ENCODE measurements at regions not wholly inside any gene's neighbourhood (a gene's known extent, or its start where the extent isn't known, plus 50 kb on each side); places are given as distances from the start of the nearest gene placed in this dataset.

DNA sequence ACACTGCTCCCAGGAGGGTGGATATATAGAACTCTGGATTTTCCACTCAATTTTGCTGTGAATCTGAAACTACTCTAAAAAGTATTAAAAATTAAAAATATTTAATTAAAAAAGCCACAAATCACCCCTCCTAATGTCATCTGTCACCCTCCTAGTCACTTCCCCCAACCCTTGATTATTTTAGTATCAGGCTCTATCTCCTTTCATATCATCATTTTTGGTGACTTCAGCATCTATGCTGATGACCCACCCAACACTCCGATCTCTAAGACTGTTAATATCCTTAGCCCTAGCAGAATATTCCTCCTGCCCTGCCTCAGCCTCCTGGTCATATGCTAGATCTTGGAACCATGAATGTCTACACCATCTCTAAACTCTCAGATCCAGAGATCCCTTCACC, 128.3 kb upstream of the SLC1A4 start:
- no peaks in the 10 kb centered on the region for H3K9me3 ChIP-seq
- H3K9ac ChIP-seq: no peak overlapping the region
- H3K4me2 ChIP-seq: no peak overlapping the region
- no peak overlapping the region for H3K4me3 ChIP-seq (ENCODE audit: low read depth in 2 of 2, low read length in 1 of 2)
- no peaks in the 10 kb centered on the region for H3F3A ChIP-seq (replicated peaks; ENCODE audit: insufficient read depth)
- no peak overlapping the region for H2AFZ ChIP-seq (ENCODE audit: low read depth)
- no peak for DNase-seq
- no peaks in the 10 kb centered on the region for H3K9me2 ChIP-seq
- CTCF ChIA-PET: no interaction called here
- no peaks in the 10 kb centered on the region for H4K20me1 ChIP-seq (ENCODE audit: insufficient read depth)
- no peaks in the 10 kb centered on the region for H3K36me3 ChIP-seq (replicated peaks in 1 of 2; ENCODE audit: control insufficient read depth in 1 of 2, insufficient read depth in 2 of 2, low read length in 1 of 2)
- H3K27me3 ChIP-seq (ENCODE audit: insufficient read depth): no peaks in the 10 kb centered on the region
- no peak overlapping the region for H3K27ac ChIP-seq (ENCODE audit: low read depth in 2 of 2, low read length in 1 of 2)
- TF ChIP-seq EP300 (IDR thresholded peaks at IDR 0.05; ENCODE audit: borderline replicate concordance in 1 of 2, low read depth in 1 of 2, low read length in 1 of 2): no peak
- no peaks in the 10 kb centered on the region for H3K79me2 ChIP-seq (ENCODE audit: insufficient read depth)
- WGBS (ENCODE audit: low lambda C conversion rate): 100% methylated on average over 1 of the region's 1 CpG
- peaks cover 9 to 17% of the 10 kb centered on the region in 2 experiments; a peak in 1 of 4 replicates for H3K4me1 ChIP-seq (ENCODE audit: control insufficient read depth in 1 of 2, insufficient read depth in 2 of 2, low read depth in 1 of 2, low read length in 1 of 2)
- POLR2A ChIA-PET: no interaction called here

- H3K4me2 ChIP-seq: no peak overlapping the region
- H3F3A ChIP-seq (replicated peaks; ENCODE audit: insufficient read depth): no peaks in the 10 kb centered on the region
- CTCF ChIA-PET: interaction anchor here (0.9 to 1.3 kb wide), 5 partner anchors 30 to 530 kb away, joined by 3 to 7 read pairs (median 3); no protein-coding TSS in a partner anchor
- H3K79me2 ChIP-seq (ENCODE audit: insufficient read depth): no peaks in the 10 kb centered on the region
- peaks cover 9 to 17% of the 10 kb centered on the region in 2 experiments; a peak in 1 of 4 replicates for H3K4me1 ChIP-seq (ENCODE audit: control insufficient read depth in 1 of 2, insufficient read depth in 2 of 2, low read depth in 1 of 2, low read length in 1 of 2)
- H4K20me1 ChIP-seq (ENCODE audit: insufficient read depth): no peaks in the 10 kb centered on the region
- H3K27ac ChIP-seq (ENCODE audit: low read depth in 2 of 2, low read length in 1 of 2): no peak overlapping the region
- no peak overlapping the region for H3K4me3 ChIP-seq (ENCODE audit: low read depth in 2 of 2, low read length in 1 of 2)
- H3K9me3 ChIP-seq: no peaks in the 10 kb centered on the region
- POLR2A ChIA-PET: no interaction called here
- no peaks in the 10 kb centered on the region for H3K27me3 ChIP-seq (ENCODE audit: insufficient read depth)
- no peaks in the 10 kb centered on the region for H3K9me2 ChIP-seq
- DNase-seq: no peak
- no peak overlapping the region for H3K9ac ChIP-seq
- WGBS (ENCODE audit: low lambda C conversion rate): 98% methylated on average over 7 of the region's 7 CpGs
- H2AFZ ChIP-seq (ENCODE audit: low read depth): no peak overlapping the region
- TF ChIP-seq MXI1 (IDR thresholded peaks at IDR 0.05; ENCODE audit: low read depth, low read length): no peak
- TF ChIP-seq RFX5 (IDR thresholded peaks at IDR 0.05; ENCODE audit: low read length): no peak
- TF ChIP-seq POLR2AphosphoS5 (IDR thresholded peaks at IDR 0.05; ENCODE audit: low read depth, low read length): no peak
- TF ChIP-seq, protein P1, sequence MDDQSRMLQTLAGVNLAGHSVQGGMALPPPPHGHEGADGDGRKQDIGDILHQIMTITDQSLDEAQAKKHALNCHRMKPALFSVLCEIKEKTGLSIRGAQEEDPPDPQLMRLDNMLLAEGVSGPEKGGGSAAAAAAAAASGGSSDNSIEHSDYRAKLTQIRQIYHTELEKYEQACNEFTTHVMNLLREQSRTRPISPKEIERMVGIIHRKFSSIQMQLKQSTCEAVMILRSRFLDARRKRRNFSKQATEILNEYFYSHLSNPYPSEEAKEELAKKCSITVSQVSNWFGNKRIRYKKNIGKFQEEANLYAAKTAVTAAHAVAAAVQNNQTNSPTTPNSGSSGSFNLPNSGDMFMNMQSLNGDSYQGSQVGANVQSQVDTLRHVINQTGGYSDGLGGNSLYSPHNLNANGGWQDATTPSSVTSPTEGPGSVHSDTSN (IDR thresholded peaks at IDR 0.05): no peak
- TF ChIP-seq NRF1 (IDR thresholded peaks at IDR 0.05; ENCODE audit: low read depth, low read length): no peak
- TF ChIP-seq RXRA (IDR thresholded peaks at IDR 0.05; ENCODE audit: borderline replicate concordance, low read depth): no peak
- TF ChIP-seq SIN3A (IDR thresholded peaks at IDR 0.05; ENCODE audit: borderline replicate concordance, low read depth, low read length): no peak
- no peak for TF ChIP-seq RCOR1 (IDR thresholded peaks at IDR 0.05; ENCODE audit: low read length)
- TF ChIP-seq CHD2 (IDR thresholded peaks at IDR 0.05; ENCODE audit: low read length, partially characterized antibody): no peak
- no peak for TF ChIP-seq MEF2A (IDR thresholded peaks at IDR 0.05; ENCODE audit: borderline replicate concordance, low read depth)
- no peak for TF ChIP-seq JUND (IDR thresholded peaks at IDR 0.05)
- no peak for TF ChIP-seq FOSL2 (IDR thresholded peaks at IDR 0.05; ENCODE audit: borderline replicate concordance, low read depth)
- no peak for TF ChIP-seq FOXJ3 (CRISPR knock-in tag; IDR thresholded peaks at IDR 0.05)
- TF ChIP-seq USF1 (IDR thresholded peaks at IDR 0.05; ENCODE audit: borderline replicate concordance, low read depth): no peak
- no peak for TF ChIP-seq TEAD4 (IDR thresholded peaks at IDR 0.05; ENCODE audit: borderline replicate concordance, insufficient read depth)
- no peak for TF ChIP-seq YY1 (IDR thresholded peaks at IDR 0.05; ENCODE audit: low read depth)
- TF ChIP-seq, protein P2, sequence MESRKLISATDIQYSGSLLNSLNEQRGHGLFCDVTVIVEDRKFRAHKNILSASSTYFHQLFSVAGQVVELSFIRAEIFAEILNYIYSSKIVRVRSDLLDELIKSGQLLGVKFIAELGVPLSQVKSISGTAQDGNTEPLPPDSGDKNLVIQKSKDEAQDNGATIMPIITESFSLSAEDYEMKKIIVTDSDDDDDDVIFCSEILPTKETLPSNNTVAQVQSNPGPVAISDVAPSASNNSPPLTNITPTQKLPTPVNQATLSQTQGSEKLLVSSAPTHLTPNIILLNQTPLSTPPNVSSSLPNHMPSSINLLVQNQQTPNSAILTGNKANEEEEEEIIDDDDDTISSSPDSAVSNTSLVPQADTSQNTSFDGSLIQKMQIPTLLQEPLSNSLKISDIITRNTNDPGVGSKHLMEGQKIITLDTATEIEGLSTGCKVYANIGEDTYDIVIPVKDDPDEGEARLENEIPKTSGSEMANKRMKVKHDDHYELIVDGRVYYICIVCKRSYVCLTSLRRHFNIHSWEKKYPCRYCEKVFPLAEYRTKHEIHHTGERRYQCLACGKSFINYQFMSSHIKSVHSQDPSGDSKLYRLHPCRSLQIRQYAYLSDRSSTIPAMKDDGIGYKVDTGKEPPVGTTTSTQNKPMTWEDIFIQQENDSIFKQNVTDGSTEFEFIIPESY (IDR thresholded peaks at IDR 0.05; ENCODE audit: borderline replicate concordance, low read depth): no peak
- no peak for TF ChIP-seq REST (IDR thresholded peaks at IDR 0.05; ENCODE audit: low read depth, low read length)
- H3K36me3 ChIP-seq (replicated peaks in 1 of 2; ENCODE audit: control insufficient read depth in 1 of 2, insufficient read depth in 2 of 2, low read length in 1 of 2): no peaks in the 10 kb centered on the region
These were observed 127.5 kb upstream of the SLC1A4 start for GRCh38 chr2:64861452-64862397.
